NCI-H1417 (cell line): ENCODE measurements at regions not wholly inside any gene's neighbourhood (a gene's known extent, or its start where the extent isn't known, plus 50 kb on each side); places are given as distances from the start of the nearest gene placed in this dataset.

ENCODE experiments used
- DNase-seq, 3 experiments: peaks; one replicate each; lab custom pipeline; 2025; lab: John Stamatoyannopoulos, UW

DNA sequence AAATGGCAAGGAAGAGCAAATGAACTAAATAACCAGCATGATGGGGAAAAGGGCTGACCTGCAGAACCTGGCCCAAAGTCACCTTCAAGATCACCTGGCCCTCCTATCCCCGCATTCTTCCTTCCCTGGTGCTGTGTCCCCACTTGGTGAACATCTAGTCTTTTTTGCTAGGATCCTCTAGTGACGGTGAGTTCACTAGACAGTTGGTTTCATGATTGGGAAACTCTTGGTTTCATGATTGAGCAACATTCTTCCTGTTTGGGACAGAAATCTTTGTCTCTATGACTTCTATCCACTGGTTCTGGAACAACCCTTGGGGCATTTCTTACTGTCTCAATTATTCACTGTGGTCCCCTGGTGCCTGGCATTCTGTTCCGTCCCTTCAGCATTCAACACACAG is 50.2 kb upstream of the DAB2IP start:
- DNase-seq = no peak
